Astrocyte (in vitro differentiated cells and primary cell): ENCODE measurements at regions not wholly inside any gene's neighbourhood (a gene's known extent, or its start where the extent isn't known, plus 50 kb on each side); places are given as distances from the start of the nearest gene placed in this dataset.

ENCODE experiments used
- DNase-seq: peaks from one replicate; pipeline ENCODE4 v3.0.0-alpha.2; 2010; ENCODE audit warnings: low read depth
- FAIRE-seq: peaks from 2 replicates; lab custom pipeline; 2011; peaks lifted over from hg19 to GRCh38; lab: Jason Lieb, UNC
- H2AFZ ChIP-seq: 2 replicates; pipeline ENCODE4 v1.6.0; 2012; ENCODE audit warnings: low read depth, low read length, inconsistent platforms
- H3K27ac ChIP-seq: 2 replicates; pipeline ENCODE4 v1.5.1; 2011; ENCODE audit warnings: low read depth, low read length, inconsistent platforms
- H3K27me3 ChIP-seq: 2 replicates; pipeline ENCODE4 v1.6.0; 2011; ENCODE audit warnings: low read length, inconsistent platforms; ENCODE audit not compliant: insufficient read depth
- H3K36me3 ChIP-seq: 2 replicates; pipeline ENCODE4 v1.5.1; 2011; ENCODE audit warnings: low read length, inconsistent platforms; ENCODE audit not compliant: insufficient read depth
- H3K4me1 ChIP-seq: 2 replicates; pipeline ENCODE4 v1.5.1; 2011; ENCODE audit warnings: low read length, inconsistent platforms; ENCODE audit not compliant: insufficient read depth
- H3K4me2 ChIP-seq: 2 replicates; pipeline ENCODE4 v1.6.0; 2012; ENCODE audit warnings: low read length, inconsistent platforms
- H3K4me3 ChIP-seq: 2 replicates; pipeline ENCODE4 v1.5.1; 2011; ENCODE audit warnings: low read depth, mild to moderate bottlenecking, low read length, inconsistent platforms; ENCODE audit not compliant: insufficient read depth
- H3K79me2 ChIP-seq: 2 replicates; pipeline ENCODE4 v1.6.0; 2012; ENCODE audit warnings: mild to moderate bottlenecking, low read length, inconsistent platforms; ENCODE audit not compliant: insufficient read depth
- H3K9ac ChIP-seq: 2 replicates; pipeline ENCODE4 v1.6.0; 2012; ENCODE audit warnings: mild to moderate bottlenecking, low read length, inconsistent platforms
- H3K9me3 ChIP-seq: 2 replicates; pipeline ENCODE4 v1.5.1; 2012; ENCODE audit warnings: low read depth, mild to moderate bottlenecking, low read length, inconsistent platforms; ENCODE audit not compliant: insufficient read depth
- H4K20me1 ChIP-seq: 2 replicates; pipeline ENCODE4 v1.6.0; 2012; ENCODE audit warnings: low read length, inconsistent platforms; ENCODE audit not compliant: insufficient read depth
- H3K27ac Mint-ChIP-seq: one replicate; pipeline ENCODE4 v1.8.0; 2021; ENCODE audit warnings: mild to moderate bottlenecking, mixed read lengths; ENCODE audit not compliant: unreplicated experiment
- H3K27me3 Mint-ChIP-seq: one replicate; pipeline ENCODE4 v1.8.0; 2021; ENCODE audit warnings: low read depth, mixed read lengths; ENCODE audit not compliant: unreplicated experiment
- H3K36me3 Mint-ChIP-seq: one replicate; pipeline ENCODE4 v1.8.0; 2021; ENCODE audit warnings: low read depth, mixed read lengths; ENCODE audit not compliant: unreplicated experiment
- H3K4me1 Mint-ChIP-seq: one replicate; pipeline ENCODE4 v1.8.0; 2021; ENCODE audit warnings: low read depth, mixed read lengths; ENCODE audit not compliant: unreplicated experiment
- H3K4me3 Mint-ChIP-seq: one replicate; pipeline ENCODE4 v1.8.0; 2021; ENCODE audit warnings: mild to moderate bottlenecking, moderate library complexity, mixed read lengths; ENCODE audit not compliant: unreplicated experiment
- H3K9me3 Mint-ChIP-seq: one replicate; pipeline ENCODE4 v1.8.0; 2021; ENCODE audit warnings: mild to moderate bottlenecking, mixed read lengths; ENCODE audit not compliant: unreplicated experiment
- CTCF ChIP-seq: IDR thresholded peaks from 2 replicates; pipeline ENCODE4 v1.5.1; 2011; ENCODE audit warnings: low read depth, mild to moderate bottlenecking, inconsistent platforms, low read length, moderate library complexity; ENCODE audit not compliant: insufficient read depth
- EZH2 ChIP-seq: IDR thresholded peaks from 2 replicates; pipeline ENCODE4 v1.6.1; 2012; ENCODE audit warnings: mild to moderate bottlenecking, low read length, inconsistent platforms; ENCODE audit not compliant: insufficient read depth

- Histone ChIP-seq H3K27me3 (no peaks in the 10 kb centered on the region), H3K9ac (no peak overlapping the region), H3K4me1 (no peaks in the 10 kb centered on the region), H3K79me2 (no peaks in the 10 kb centered on the region), H3K4me3 (no peak overlapping the region), H4K20me1 (no peaks in the 10 kb centered on the region), H3K36me3 (no peaks in the 10 kb centered on the region), H3K9me3 (no peaks in the 10 kb centered on the region), H3K27ac (no peak overlapping the region), H2AFZ (no peak overlapping the region), H3K4me2 (no peak overlapping the region)
- no peak overlapping the region for H3K27ac Mint-ChIP-seq
- no peaks in the 10 kb centered on the region for H3K27me3 Mint-ChIP-seq
- no peak overlapping the region for H3K4me3 Mint-ChIP-seq
- H3K9me3 Mint-ChIP-seq = no peaks in the 10 kb centered on the region
- FAIRE-seq (no peak), DNase-seq (no peak)
- H3K4me1 Mint-ChIP-seq = no peaks in the 10 kb centered on the region
- TF ChIP-seq CTCF (no peak), EZH2 (no peak)
- no peaks in the 10 kb centered on the region for H3K36me3 Mint-ChIP-seq
These were observed 961.4 kb downstream of the DSC3 start for GRCh38 chr18:30081122-30081521.

- Mint-ChIP-seq H3K36me3 (no peaks in the 10 kb centered on the region), H3K27ac (no peak overlapping the region), H3K4me1 (no peaks in the 10 kb centered on the region), H3K4me3 (no peak overlapping the region), H3K9me3 (peaks cover 8% of the 10 kb centered on the region), H3K27me3 (no peaks in the 10 kb centered on the region)
- no peaks in the 10 kb centered on the region for H3K27me3 ChIP-seq
- TF ChIP-seq EZH2 (no peak), CTCF (no peak)
- no peak overlapping the region for H3K9ac ChIP-seq
- no peaks in the 10 kb centered on the region for H3K79me2 ChIP-seq
- H3K4me2 ChIP-seq = no peak overlapping the region
- no peaks in the 10 kb centered on the region for H3K36me3 ChIP-seq
- DNase-seq (no peak), FAIRE-seq (no peak)
- no peak overlapping the region for H3K4me3 ChIP-seq
- no peaks in the 10 kb centered on the region for H3K4me1 ChIP-seq
- H3K9me3 ChIP-seq = no peaks in the 10 kb centered on the region
- no peaks in the 10 kb centered on the region for H4K20me1 ChIP-seq
- no peak overlapping the region for H2AFZ ChIP-seq
- H3K27ac ChIP-seq = no peak overlapping the region
These were observed 969.7 kb downstream of the DSC3 start for GRCh38 chr18:30072609-30073385.

GRCh38 chr18:30066288-30066687 lies 976.3 kb downstream of the DSC3 start:
- no peak for DNase-seq
- no peaks in the 10 kb centered on the region for H4K20me1 ChIP-seq
- H3K9me3 Mint-ChIP-seq = no peaks in the 10 kb centered on the region
- H3K4me1 Mint-ChIP-seq = no peaks in the 10 kb centered on the region
- no peaks in the 10 kb centered on the region for H3K4me1 ChIP-seq
- no peak overlapping the region for H3K4me3 ChIP-seq
- no peaks in the 10 kb centered on the region for H3K79me2 ChIP-seq
- TF ChIP-seq CTCF = no peak
- TF ChIP-seq EZH2 = no peak
- no peak overlapping the region for H3K4me3 Mint-ChIP-seq
- H3K27ac ChIP-seq = no peak overlapping the region
- no peak overlapping the region for H3K27ac Mint-ChIP-seq
- no peaks in the 10 kb centered on the region for H3K27me3 Mint-ChIP-seq
- no peak for FAIRE-seq
- H3K36me3 Mint-ChIP-seq = no peaks in the 10 kb centered on the region
- H2AFZ ChIP-seq = no peak overlapping the region
- H3K9me3 ChIP-seq = no peaks in the 10 kb centered on the region
- no peaks in the 10 kb centered on the region for H3K36me3 ChIP-seq
- no peaks in the 10 kb centered on the region for H3K27me3 ChIP-seq
- H3K9ac ChIP-seq = no peak overlapping the region
- H3K4me2 ChIP-seq = no peak overlapping the region
